GM12878 (cell line): ENCODE measurements at regions not wholly inside any gene's neighbourhood (a gene's known extent, or its start where the extent isn't known, plus 50 kb on each side); places are given as distances from the start of the nearest gene placed in this dataset.

ENCODE experiments used
- ATAC-seq: fragments of 200-7000 bp; cut with Tn5 transposase; 3 replicates; pipeline ENCODE4 v1.9.1; 2020; ENCODE audit warnings: mild to moderate bottlenecking, moderate library complexity
- BruUV-seq: library from RNA; stranded (reverse); fragments of 400-500 nt; replicated peaks from 2 replicates; lab custom pipeline; 2021; lab: Mats Ljungman, UMichigan
- CTCF ChIA-PET: fragments of 300-600 bp; sonication (Branson Sonifier 250); formaldehyde crosslinking; extraction: SDS; loops from one replicate; lab custom pipeline; 2021; ENCODE audit warnings: inconsistent platforms; lab: Yijun Ruan, JAX
- POLR2A ChIA-PET: fragments of 350-600 bp; formaldehyde crosslinking; extraction: SDS; loops from one replicate; lab custom pipeline; 2021; ENCODE audit warnings: inconsistent platforms; lab: Charles Lee
- RAD21 ChIA-PET: fragments of 300-600 bp; sonication (Branson Sonifier 250); formaldehyde crosslinking; loops from one replicate; lab custom pipeline; 2023; ENCODE audit warnings: antibody characterized with exemption; ENCODE audit not compliant: unreplicated experiment; lab: Charles Lee
- SMC1A ChIA-PET: fragments of 300-600 bp; sonication (Branson Sonifier 250); formaldehyde crosslinking; loops from one replicate; lab custom pipeline; 2023; ENCODE audit not compliant: unreplicated experiment, uncharacterized antibody; lab: Charles Lee
- DNase-seq: peaks from one replicate; pipeline ENCODE4 v3.0.0-alpha.2; 2011; ENCODE audit warnings: low read depth, low spot score
- FAIRE-seq: peaks from 3 replicates; lab custom pipeline; 2011; peaks lifted over from hg19 to GRCh38; lab: Jason Lieb, UNC
- H2AFZ ChIP-seq: 2 replicates; pipeline ENCODE4 v1.6.0; 2011; ENCODE audit warnings: low read depth, low read length, control low read depth; ENCODE audit not compliant: control insufficient read depth
- H3K27ac ChIP-seq: 2 replicates; pipeline ENCODE4 v1.5.1; 2011; ENCODE audit warnings: control low read depth; ENCODE audit not compliant: control insufficient read depth, insufficient read depth
- H3K27me3 ChIP-seq, 2 experiments: replicated peaks in 1 of 2; 2 replicates each; pipeline versions ENCODE4 v1.6.0 to v1.6.1; 2011; ENCODE audit warnings: low read length in 1 of 2; ENCODE audit not compliant: control insufficient read depth in 2 of 2, insufficient read depth in 2 of 2
- H3K36me3 ChIP-seq, 2 experiments: 2 replicates each; pipeline ENCODE4 v1.5.1; 2011; ENCODE audit warnings: low read length in 1 of 2; ENCODE audit not compliant: control insufficient read depth in 2 of 2, insufficient read depth in 2 of 2
- H3K4me1 ChIP-seq: 2 replicates; pipeline ENCODE4 v1.6.1; 2011; ENCODE audit warnings: mild to moderate bottlenecking, low read length, moderate library complexity, mixed read lengths; ENCODE audit not compliant: control insufficient read depth, insufficient read depth
- H3K4me2 ChIP-seq: 2 replicates; pipeline ENCODE4 v1.6.0; 2011; ENCODE audit warnings: control low read depth; ENCODE audit not compliant: control insufficient read depth, insufficient read depth
- H3K4me3 ChIP-seq: fragments of 200-600 bp; sonication (generic); 2 replicates; pipeline ENCODE4 v1.5.1; 2016
- H3K79me2 ChIP-seq: 2 replicates; pipeline ENCODE4 v1.6.0; 2011; ENCODE audit warnings: low read length; ENCODE audit not compliant: control insufficient read depth, insufficient read depth
- H3K9ac ChIP-seq: 2 replicates; pipeline ENCODE4 v1.8.0; 2011; ENCODE audit warnings: low read length, control low read depth, mixed read lengths; ENCODE audit not compliant: control insufficient read depth, insufficient read depth
- H3K9me3 ChIP-seq: replicated peaks from 3 replicates; pipeline ENCODE4 v1.5.1; 2011; ENCODE audit warnings: mild to moderate bottlenecking, low read length; ENCODE audit not compliant: control insufficient read depth, insufficient read depth
- H4K20me1 ChIP-seq: 2 replicates; pipeline ENCODE4 v1.6.0; 2011; ENCODE audit not compliant: control insufficient read depth, insufficient read depth
- BMI1 ChIP-seq: fragments of 450-650 bp; IDR thresholded peaks from 2 replicates; pipeline ENCODE4 v1.6.1; 2016; ENCODE audit warnings: mild to moderate bottlenecking, moderate library complexity, borderline replicate concordance
- EED ChIP-seq: sonication (generic); IDR thresholded peaks from 2 replicates; pipeline ENCODE4 v1.6.1; 2016; ENCODE audit warnings: antibody characterized with exemption, low read depth
- HSF1 ChIP-seq: fragments of 150-350 bp; IDR thresholded peaks from 2 replicates; pipeline ENCODE4 v1.6.1; 2014; ENCODE audit warnings: mild to moderate bottlenecking, low read depth, low read length
- NFYB ChIP-seq: IDR thresholded peaks from 2 replicates; pipeline ENCODE4 v1.6.1; 2011; ENCODE audit warnings: low read depth, mild to moderate bottlenecking, low read length, improper control_type of control experiment, moderate library complexity; ENCODE audit not compliant: insufficient read depth
- WGBS: methylation state at CpG from one replicate; pipeline ENCODE4 v1.1.6; 2016; ENCODE audit warnings: low lambda C conversion rate; ENCODE audit not compliant: insufficient replicate concordance, insufficient coverage; ENCODE audit errors: missing lambda C conversion rate; 5-methylcytosine and 5-hydroxymethylcytosine counted together
- in situ Hi-C: fragments of 300-500 bp; cut with MboI; formaldehyde crosslinking; loops from 9 replicates; pipeline ENCODE4 v1.14.3; 2018; ENCODE audit warnings: mixed read lengths
- intact Hi-C: fragments of 100-400 bp; cut with micrococcal nuclease; formaldehyde crosslinking; loops from one replicate; pipeline ENCODE4 v1.14.2; 2022; ENCODE audit not compliant: unreplicated experiment

GRCh38 chr9:88075966-88076285 is 62.3 kb downstream of the SPATA31C2 start:
- Histone ChIP-seq H3K9ac (no peak overlapping the region), H3K4me2 (no peak overlapping the region), H3K79me2 (no peaks in the 10 kb centered on the region), H3K27me3 (peaks cover 0 to 3% of the 10 kb centered on the region in 2 experiments; a peak in 2 of 4 replicates), H2AFZ (no peak overlapping the region), H4K20me1 (no peaks in the 10 kb centered on the region), H3K36me3 (no peaks in the 10 kb centered on the region), H3K4me3 (no peak overlapping the region), H3K27ac (no peak overlapping the region), H3K9me3 (no peaks in the 10 kb centered on the region; the same call in 2 of the 3 replicates), H3K4me1 (no peaks in the 10 kb centered on the region)
- ChIA-PET CTCF (interaction anchor here (1.1 kb wide), 1 partner anchor 503 kb away, joined by 3 read pairs; no protein-coding TSS in a partner anchor), RAD21 (no interaction called here), SMC1A (no interaction called here), POLR2A (no interaction called here)
- WGBS: 17% methylated on average over 10 of the region's 12 CpGs
- in situ Hi-C loops (no loop called here), intact Hi-C loops (no loop called here)
- BruUV-seq: no TSS peak
- FAIRE-seq: no peak
- TF ChIP-seq BMI1 (no peak), HSF1 (no peak)
- DNase-seq: no peak
- ATAC-seq: no peak

GRCh38 chr9:88075506-88075905 is 62.8 kb downstream of the SPATA31C2 start:
- no peaks in the 10 kb centered on the region for H3K4me1 ChIP-seq
- no peak overlapping the region for H3K4me3 ChIP-seq
- ChIA-PET RAD21 (no interaction called here), SMC1A (no interaction called here), CTCF (interaction anchor here (1.1 kb wide), 1 partner anchor 503 kb away, joined by 3 read pairs; no protein-coding TSS in a partner anchor), POLR2A (no interaction called here)
- TF ChIP-seq EED: no peak
- TF ChIP-seq NFYB: no peak
- H3K36me3 ChIP-seq: no peaks in the 10 kb centered on the region
- no peak for FAIRE-seq
- no TSS peak for BruUV-seq
- intact Hi-C loops: no loop called here
- DNase-seq: no peak
- no peaks in the 10 kb centered on the region; the same call in 2 of the 3 replicates for H3K9me3 ChIP-seq
- H3K27ac ChIP-seq: no peak overlapping the region
- 27% methylated on average over 3 of the region's 3 CpGs for WGBS
- in situ Hi-C loops: no loop called here
- no peak overlapping the region for H2AFZ ChIP-seq
- H3K27me3 ChIP-seq: peaks cover 0 to 3% of the 10 kb centered on the region in 2 experiments; a peak in 2 of 4 replicates
- H3K4me2 ChIP-seq: no peak overlapping the region
- no peak for ATAC-seq
- H3K79me2 ChIP-seq: no peaks in the 10 kb centered on the region
- no peak overlapping the region for H3K9ac ChIP-seq
- no peaks in the 10 kb centered on the region for H4K20me1 ChIP-seq
